ENCODE measurements at regions not wholly inside any gene's neighbourhood (a gene's known extent, or its start where the extent isn't known, plus 50 kb on each side); places are given as distances from the start of the nearest gene placed in this dataset.

- TF ChIP-seq CTCF (conservative IDR thresholded peaks at IDR 0.05) (no peak), EZH2 (IDR thresholded peaks at IDR 0.05; ENCODE audit: low read depth) (no peak)
Measured at GRCh38 chr10:8428654-8429053, 374.2 kb downstream of the GATA3 start.
